Liver (tissue), 8 donors: ENCODE measurements at regions not wholly inside any gene's neighbourhood (a gene's known extent, or its start where the extent isn't known, plus 50 kb on each side); places are given as distances from the start of the nearest gene placed in this dataset.

Source experiments
- DNase-seq: peaks from one replicate; pipeline ENCODE4 v3.0.0-alpha.2; 2017; ENCODE audit warnings: low spot score
- H3K27ac ChIP-seq, 2 donors: one replicate each; pipeline ENCODE4 v1.7.0; 2013; ENCODE audit warnings: inconsistent platforms in 2 of 2, low read length in 2 of 2, control low read depth in 1 of 2, low read depth in 1 of 2, mild to moderate bottlenecking in 1 of 2
- H3K27me3 ChIP-seq, 4 donors: one replicate each; pipeline versions ENCODE4 v1.6.1 to v1.7.0; 2013; ENCODE audit warnings: low read length in 3 of 4, inconsistent platforms in 1 of 4, mild to moderate bottlenecking in 1 of 4, moderate library complexity in 1 of 4; ENCODE audit not compliant: control insufficient read depth in 4 of 4, insufficient read depth in 4 of 4
- H3K36me3 ChIP-seq, 4 donors: one replicate each; pipeline versions ENCODE4 v1.6.1 to v1.7.0; 2013; ENCODE audit warnings: low read length in 3 of 4, mild to moderate bottlenecking in 3 of 4, low read depth in 1 of 4, moderate library complexity in 1 of 4; ENCODE audit not compliant: control insufficient read depth in 4 of 4, insufficient read depth in 3 of 4
- H3K4me1 ChIP-seq, 4 donors: one replicate each; pipeline versions ENCODE4 v1.6.1 to v1.7.0; 2013; ENCODE audit warnings: low read length in 3 of 4, mild to moderate bottlenecking in 3 of 4, moderate library complexity in 1 of 4; ENCODE audit not compliant: control insufficient read depth in 4 of 4, insufficient read depth in 4 of 4
- H3K4me3 ChIP-seq, 3 donors: one replicate each; pipeline versions ENCODE4 v1.6.1 to v1.7.0; 2013; ENCODE audit warnings: low read length in 3 of 3, control low read depth in 1 of 3, low read depth in 1 of 3, mild to moderate bottlenecking in 1 of 3
- H3K9ac ChIP-seq, 2 donors: one replicate each; pipeline ENCODE4 v1.7.0; 2013; ENCODE audit warnings: low read length in 2 of 2, mild to moderate bottlenecking in 2 of 2, moderate library complexity in 2 of 2, control low read depth in 1 of 2, low read depth in 1 of 2
- H3K9me3 ChIP-seq, 4 donors: one replicate each; pipeline versions ENCODE4 v1.6.1 to v1.7.0; 2013; ENCODE audit warnings: low read length in 3 of 4; ENCODE audit not compliant: control insufficient read depth in 4 of 4
- ATF3 ChIP-seq: IDR thresholded peaks from 2 replicates; pipeline ENCODE4 v1.6.1; 2016; ENCODE audit warnings: antibody characterized with exemption
- CTCF ChIP-seq: fragments of 150-350 bp; IDR thresholded peaks from 2 replicates; pipeline ENCODE4 v1.5.1; 2017; ENCODE audit warnings: improper control_type of control experiment, low read depth, low read length; ENCODE audit not compliant: missing input control
- EGR1 ChIP-seq, 2 donors: IDR thresholded peaks; 2 replicates each; pipeline ENCODE4 v1.6.1; 2016 to 2018; ENCODE audit warnings: antibody characterized with exemption in 2 of 2, low read depth in 2 of 2
- GABPA ChIP-seq, 2 donors: IDR thresholded peaks in 1 of 2; conservative IDR thresholded peaks in 1 of 2; 2 replicates each; pipeline ENCODE4 v1.6.1; 2016; ENCODE audit warnings: antibody characterized with exemption in 2 of 2, mild to moderate bottlenecking in 1 of 2, moderate library complexity in 1 of 2
- HNF4G ChIP-seq: IDR thresholded peaks from 2 replicates; pipeline ENCODE4 v1.6.1; 2016; ENCODE audit warnings: antibody characterized with exemption
- JUND ChIP-seq, 2 donors: IDR thresholded peaks; 2 replicates each; pipeline ENCODE4 v1.6.1; 2016; ENCODE audit warnings: antibody characterized with exemption in 2 of 2
- MAX ChIP-seq: IDR thresholded peaks from 2 replicates; pipeline ENCODE4 v1.6.1; 2016; ENCODE audit warnings: antibody characterized with exemption
- NR2F2 ChIP-seq: IDR thresholded peaks from 2 replicates; pipeline ENCODE4 v1.6.1; 2016; ENCODE audit warnings: antibody characterized with exemption
- RAD21 ChIP-seq, 2 donors: IDR thresholded peaks; 2 replicates each; pipeline ENCODE4 v1.6.1; 2016; ENCODE audit warnings: antibody characterized with exemption in 2 of 2, mild to moderate bottlenecking in 2 of 2
- RXRA ChIP-seq, 2 donors: IDR thresholded peaks; 2 replicates each; pipeline ENCODE4 v1.6.1; 2017 to 2018; ENCODE audit warnings: antibody characterized with exemption in 2 of 2, mild to moderate bottlenecking in 1 of 2
- SP1 ChIP-seq: IDR thresholded peaks from 2 replicates; pipeline ENCODE4 v1.6.1; 2018; ENCODE audit warnings: antibody characterized with exemption, mild to moderate bottlenecking
- TAF1 ChIP-seq: conservative IDR thresholded peaks from 2 replicates; pipeline ENCODE4 v1.6.1; 2016; ENCODE audit warnings: antibody characterized with exemption, mild to moderate bottlenecking
- YY1 ChIP-seq: IDR thresholded peaks from 2 replicates; pipeline ENCODE4 v1.6.1; 2016; ENCODE audit warnings: antibody characterized with exemption, mild to moderate bottlenecking
- ZBTB33 ChIP-seq: IDR thresholded peaks from 2 replicates; pipeline ENCODE4 v1.6.1; 2016; ENCODE audit warnings: antibody characterized with exemption
- WGBS: extraction: QIAGEN DNeasy Blood & Tissue Kit; methylation state at CpG from one replicate; pipeline ENCODE4 v1.1.7; 2013; 5-methylcytosine and 5-hydroxymethylcytosine counted together
- donor health status: healthy.
- donor health status: healthy.
- donor health status: healthy.
- donor health status: healthy.
- donor health status: healthy.

GRCh38 chr19:28829762-28830161, 383.2 kb downstream of the UQCRFS1 start:
- no peaks in the 10 kb centered on the region for H3K4me1 ChIP-seq
- H3K9me3 ChIP-seq = no peaks in the 10 kb centered on the region
- TF ChIP-seq NR2F2 (no peak), HNF4G (no peak), MAX (no peak), CTCF (no peak), GABPA (IDR thresholded peaks at IDR 0.05 in 1 of 2, conservative IDR thresholded peaks at IDR 0.05 in 1 of 2) (no peak), ZBTB33 (no peak), ATF3 (no peak), TAF1 (no peak), YY1 (no peak), RXRA (IDR thresholded peaks at IDR 0.05) (no peak)
- H3K4me3 ChIP-seq = no peak overlapping the region
- no peak overlapping the region for H3K9ac ChIP-seq
- no peaks in the 10 kb centered on the region for H3K36me3 ChIP-seq
- H3K27ac ChIP-seq = no peak overlapping the region
- peaks cover 0 to 6% (median 0%) of the 10 kb centered on the region in 4 donors for H3K27me3 ChIP-seq
- DNase-seq = no peak
- WGBS = 72% methylated on average over 4 of the region's 4 CpGs

- Histone ChIP-seq H3K9ac (no peak overlapping the region), H3K4me3 (no peak overlapping the region), H3K36me3 (no peaks in the 10 kb centered on the region), H3K27me3 (peaks cover 0 to 9% (median 0%) of the 10 kb centered on the region in 4 donors), H3K27ac (no peak overlapping the region), H3K9me3 (no peaks in the 10 kb centered on the region), H3K4me1 (no peaks in the 10 kb centered on the region)
- 85% methylated on average over 1 of the region's 1 CpG for WGBS
- no peak for DNase-seq
- TF ChIP-seq HNF4G (no peak), EGR1 (IDR thresholded peaks at IDR 0.05; ENCODE audit: low read depth in 2 of 2) (no peak), CTCF (no peak), GABPA (IDR thresholded peaks at IDR 0.05 in 1 of 2, conservative IDR thresholded peaks at IDR 0.05 in 1 of 2) (no peak), RAD21 (IDR thresholded peaks at IDR 0.05) (no peak), RXRA (IDR thresholded peaks at IDR 0.05) (no peak), SP1 (no peak), JUND (IDR thresholded peaks at IDR 0.05) (no peak), ATF3 (no peak), ZBTB33 (no peak)
These were observed 383.6 kb downstream of the UQCRFS1 start for GRCh38 chr19:28829359-28829758.
